Hepatocyte (in vitro differentiated cells): ENCODE measurements at regions not wholly inside any gene's neighbourhood (a gene's known extent, or its start where the extent isn't known, plus 50 kb on each side); places are given as distances from the start of the nearest gene placed in this dataset.

Source experiments
- DNase-seq: peaks from one replicate; pipeline ENCODE4 v3.0.0-alpha.2; 2016; ENCODE audit warnings: low spot score
- H2AFZ ChIP-seq: fragments of 200-600 bp; sonication (generic); 2 replicates; pipeline ENCODE4 v1.6.0; 2016; ENCODE audit warnings: antibody characterized with exemption, mild to moderate bottlenecking
- H3K27ac ChIP-seq: fragments of 200-600 bp; sonication (generic); 2 replicates; pipeline ENCODE4 v1.5.1; 2016; ENCODE audit warnings: mild to moderate bottlenecking
- H3K27me3 ChIP-seq: fragments of 200-600 bp; sonication (generic); 2 replicates; pipeline ENCODE4 v1.6.1; 2016
- H3K36me3 ChIP-seq: fragments of 200-600 bp; sonication (generic); replicated peaks from 2 replicates; pipeline ENCODE4 v1.5.1; 2016; ENCODE audit warnings: low read depth; ENCODE audit not compliant: insufficient read depth
- H3K4me1 ChIP-seq: fragments of 200-600 bp; sonication (generic); 2 replicates; pipeline ENCODE4 v1.5.1; 2016; ENCODE audit warnings: mild to moderate bottlenecking, moderate library complexity; ENCODE audit not compliant: insufficient read depth
- H3K4me2 ChIP-seq: fragments of 200-600 bp; sonication (generic); 2 replicates; pipeline ENCODE4 v1.6.0; 2016
- H3K4me3 ChIP-seq: fragments of 200-600 bp; sonication (generic); 2 replicates; pipeline ENCODE4 v1.5.1; 2016; ENCODE audit warnings: mild to moderate bottlenecking
- H3K79me2 ChIP-seq: fragments of 200-600 bp; sonication (generic); 2 replicates; pipeline ENCODE4 v1.6.0; 2017; ENCODE audit warnings: mild to moderate bottlenecking
- H3K9me2 ChIP-seq: fragments of 200-600 bp; sonication (generic); replicated peaks from 2 replicates; pipeline ENCODE4 v1.6.0; 2017; ENCODE audit warnings: mild to moderate bottlenecking; ENCODE audit not compliant: insufficient read depth
- H3K9me3 ChIP-seq: fragments of 200-600 bp; sonication (generic); 2 replicates; pipeline ENCODE4 v1.5.1; 2016; ENCODE audit warnings: low read depth, mild to moderate bottlenecking
- H4K20me1 ChIP-seq: fragments of 200-600 bp; sonication (generic); 2 replicates; pipeline ENCODE4 v1.6.0; 2016; ENCODE audit warnings: mild to moderate bottlenecking; ENCODE audit not compliant: insufficient read depth, poor library complexity, severe bottlenecking
- EZH2 ChIP-seq: fragments of 200-600 bp; sonication (generic); IDR thresholded peaks from 2 replicates; pipeline ENCODE4 v1.6.1; 2016; ENCODE audit warnings: antibody characterized with exemption, mild to moderate bottlenecking, borderline replicate concordance
- EZH2phosphoT487 ChIP-seq: fragments of 200-600 bp; sonication (generic); IDR thresholded peaks from one replicate; pipeline ENCODE4 v1.6.1; 2018; ENCODE audit warnings: antibody characterized with exemption, mild to moderate bottlenecking, low read depth, moderate library complexity; ENCODE audit not compliant: unreplicated experiment, severe bottlenecking
- WGBS: methylation state at CpG from one replicate; pipeline ENCODE4 v1.1.6; 2016; ENCODE audit warnings: low lambda C conversion rate; ENCODE audit errors: missing lambda C conversion rate; 5-methylcytosine and 5-hydroxymethylcytosine counted together
- TF ChIP-seq, protein P1 (sequence below): fragments of 200-600 bp; sonication (generic); IDR thresholded peaks from 2 replicates; pipeline ENCODE4 v1.5.1; 2016; ENCODE audit warnings: antibody characterized with exemption, mild to moderate bottlenecking; ENCODE audit not compliant: poor library complexity

DNA sequence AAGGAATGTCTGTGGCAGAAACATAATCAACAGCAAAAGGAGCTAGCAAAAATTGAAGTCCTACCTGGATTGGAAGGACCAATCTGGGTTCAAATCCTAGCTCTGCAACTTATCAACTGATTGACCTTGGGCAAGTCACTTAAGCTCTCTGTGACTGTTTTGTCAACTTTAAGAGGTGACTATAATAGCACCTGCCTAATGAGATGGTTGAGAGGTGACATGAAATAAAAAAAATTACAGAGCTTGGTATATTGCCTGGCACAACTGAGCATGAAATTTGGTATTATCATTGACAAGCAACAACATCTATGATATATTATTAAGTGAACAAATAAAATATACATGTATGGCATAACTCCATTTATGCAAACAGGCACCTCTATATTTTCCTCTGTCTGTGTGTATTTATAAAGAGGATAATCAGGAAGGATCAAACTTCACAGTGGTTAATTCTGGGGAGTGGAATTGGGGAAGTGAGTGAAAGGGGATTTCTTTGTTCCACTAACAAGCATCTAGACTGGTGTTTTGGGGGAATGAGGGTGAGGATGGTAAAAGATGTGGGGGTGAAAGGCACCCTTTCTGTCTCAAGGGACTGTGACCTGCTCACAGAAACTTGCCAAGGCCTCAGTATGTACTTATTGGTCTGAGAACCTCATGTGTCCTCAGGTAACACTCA lies 132.8 kb upstream of the SERTAD2 start:
- H3K27me3 ChIP-seq, result no peaks in the 10 kb centered on the region
- H3K4me3 ChIP-seq, result no peak overlapping the region
- H2AFZ ChIP-seq, result no peak overlapping the region
- no peak overlapping the region for H3K27ac ChIP-seq
- no peaks in the 10 kb centered on the region for H3K9me3 ChIP-seq
- H4K20me1 ChIP-seq, result no peaks in the 10 kb centered on the region
- no peak for DNase-seq
- TF ChIP-seq EZH2 (no peak), EZH2phosphoT487 (no peak)
- TF ChIP-seq, protein P1, sequence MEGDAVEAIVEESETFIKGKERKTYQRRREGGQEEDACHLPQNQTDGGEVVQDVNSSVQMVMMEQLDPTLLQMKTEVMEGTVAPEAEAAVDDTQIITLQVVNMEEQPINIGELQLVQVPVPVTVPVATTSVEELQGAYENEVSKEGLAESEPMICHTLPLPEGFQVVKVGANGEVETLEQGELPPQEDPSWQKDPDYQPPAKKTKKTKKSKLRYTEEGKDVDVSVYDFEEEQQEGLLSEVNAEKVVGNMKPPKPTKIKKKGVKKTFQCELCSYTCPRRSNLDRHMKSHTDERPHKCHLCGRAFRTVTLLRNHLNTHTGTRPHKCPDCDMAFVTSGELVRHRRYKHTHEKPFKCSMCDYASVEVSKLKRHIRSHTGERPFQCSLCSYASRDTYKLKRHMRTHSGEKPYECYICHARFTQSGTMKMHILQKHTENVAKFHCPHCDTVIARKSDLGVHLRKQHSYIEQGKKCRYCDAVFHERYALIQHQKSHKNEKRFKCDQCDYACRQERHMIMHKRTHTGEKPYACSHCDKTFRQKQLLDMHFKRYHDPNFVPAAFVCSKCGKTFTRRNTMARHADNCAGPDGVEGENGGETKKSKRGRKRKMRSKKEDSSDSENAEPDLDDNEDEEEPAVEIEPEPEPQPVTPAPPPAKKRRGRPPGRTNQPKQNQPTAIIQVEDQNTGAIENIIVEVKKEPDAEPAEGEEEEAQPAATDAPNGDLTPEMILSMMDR, result no peak
- H3K4me1 ChIP-seq, result peaks cover 11% of the 10 kb centered on the region
- no peaks in the 10 kb centered on the region for H3K9me2 ChIP-seq
- H3K79me2 ChIP-seq, result no peaks in the 10 kb centered on the region
- H3K36me3 ChIP-seq, result no peaks in the 10 kb centered on the region
- H3K4me2 ChIP-seq, result no peak overlapping the region

DNA sequence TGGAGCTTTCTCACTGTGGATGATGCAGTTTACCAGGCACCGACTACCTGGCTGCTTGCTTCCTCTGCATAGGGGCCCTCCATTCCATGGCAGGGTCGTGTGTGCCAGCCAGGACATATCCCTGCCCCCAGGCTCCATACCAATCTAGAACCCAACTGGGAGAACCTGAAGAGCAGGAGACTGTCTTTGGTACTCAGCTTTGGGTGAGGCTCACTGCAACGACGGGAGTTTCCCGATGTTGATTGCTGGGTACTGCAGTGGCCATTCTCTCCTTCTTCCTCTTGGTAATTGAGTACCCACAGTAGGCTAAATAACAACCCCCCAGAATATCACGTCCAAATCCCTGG lies 133.3 kb upstream of the SERTAD2 start:
- Histone ChIP-seq H3K36me3 (no peaks in the 10 kb centered on the region), H3K4me3 (no peak overlapping the region), H3K27ac (no peak overlapping the region), H3K4me2 (no peak overlapping the region), H3K9me2 (no peaks in the 10 kb centered on the region), H3K9me3 (no peaks in the 10 kb centered on the region), H2AFZ (no peak overlapping the region), H3K27me3 (no peaks in the 10 kb centered on the region), H3K79me2 (no peaks in the 10 kb centered on the region), H4K20me1 (no peaks in the 10 kb centered on the region), H3K4me1 (peaks cover 11% of the 10 kb centered on the region)
- TF ChIP-seq EZH2phosphoT487 (no peak), EZH2 (no peak)
- TF ChIP-seq, protein P1, result no peak
- 89% methylated on average over 6 of the region's 6 CpGs for WGBS
- DNase-seq, result no peak

DNA sequence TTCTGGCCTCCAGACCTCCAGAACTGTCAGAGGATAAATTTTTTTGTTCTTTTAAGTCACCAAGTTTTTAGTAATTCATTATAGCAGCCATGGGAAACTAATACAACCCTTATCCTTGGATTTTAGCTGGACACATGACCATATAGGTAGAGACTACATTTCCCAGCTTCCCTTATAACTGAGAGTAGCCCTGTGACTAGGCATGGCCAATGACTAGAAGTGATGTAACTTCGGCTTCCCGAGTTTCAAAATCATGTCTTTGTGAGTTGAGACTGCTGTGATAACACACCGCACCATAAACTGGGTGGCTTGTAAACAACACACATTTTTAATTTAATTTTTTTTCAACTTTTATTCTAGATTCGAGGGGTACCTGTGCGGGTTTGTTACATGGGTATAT lies 134.0 kb upstream of the SERTAD2 start:
- no peaks in the 10 kb centered on the region for H3K27me3 ChIP-seq
- H3K27ac ChIP-seq, result no peak overlapping the region
- H2AFZ ChIP-seq, result no peak overlapping the region
- no peaks in the 10 kb centered on the region for H3K36me3 ChIP-seq
- WGBS, result 73% methylated on average over 5 of the region's 5 CpGs
- no peak for DNase-seq
- TF ChIP-seq EZH2 (no peak), EZH2phosphoT487 (no peak)
- TF ChIP-seq, protein P1, result no peak
- H3K4me1 ChIP-seq, result peaks cover 11% of the 10 kb centered on the region
- no peaks in the 10 kb centered on the region for H4K20me1 ChIP-seq
- H3K4me3 ChIP-seq, result no peak overlapping the region
- H3K9me2 ChIP-seq, result no peaks in the 10 kb centered on the region
- no peaks in the 10 kb centered on the region for H3K79me2 ChIP-seq
- H3K9me3 ChIP-seq, result no peaks in the 10 kb centered on the region
- no peak overlapping the region for H3K4me2 ChIP-seq
